GM20431 (cell line): ENCODE measurements at regions not wholly inside any gene's neighbourhood (a gene's known extent, or its start where the extent isn't known, plus 50 kb on each side); places are given as distances from the start of the nearest gene placed in this dataset.
"Not testable (repeated sequence)": the region's sequence is repeated elsewhere in the genome, so short reads cannot be mapped to it uniquely, and the experiment has no call there.

Experiments
- in situ Hi-C: fragments of 300-500 bp; cut with MseI, MboI; formaldehyde crosslinking; loops from one replicate; pipeline ENCODE4 v1.15.0; 2020; ENCODE audit warnings: low sequenced_read_pairs; ENCODE audit not compliant: unreplicated experiment

DNA sequence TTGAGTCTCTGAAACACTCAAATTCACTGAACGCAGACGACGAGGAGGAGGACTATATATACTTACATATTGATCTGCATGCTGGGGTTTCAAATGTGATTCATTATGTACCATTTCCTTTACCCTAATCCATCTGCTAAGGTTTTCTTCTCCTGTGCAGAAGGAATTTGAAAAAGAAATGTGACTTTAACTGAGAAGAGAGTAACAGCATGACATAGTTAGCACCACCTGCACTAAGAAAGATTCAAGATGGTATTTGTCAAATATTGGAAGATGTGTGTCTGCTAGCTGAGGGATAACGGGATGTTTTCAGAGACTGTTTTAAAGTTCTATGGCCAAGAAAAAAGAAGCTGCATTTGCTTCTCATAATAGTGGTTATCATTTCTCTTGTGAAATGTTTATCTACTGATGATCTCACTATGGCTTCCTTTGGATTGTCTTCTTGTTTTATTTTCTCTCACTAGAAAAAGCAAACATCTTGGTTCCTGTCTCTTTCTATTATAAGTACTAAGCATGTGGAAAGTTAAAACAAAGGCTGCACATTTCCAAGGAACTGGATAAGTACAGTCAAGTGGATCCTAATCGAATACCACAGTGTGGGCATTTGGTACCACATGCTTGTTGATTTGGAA, 89.8 kb upstream of the TLE4 start:
- in situ Hi-C loops: no loop called here

DNA sequence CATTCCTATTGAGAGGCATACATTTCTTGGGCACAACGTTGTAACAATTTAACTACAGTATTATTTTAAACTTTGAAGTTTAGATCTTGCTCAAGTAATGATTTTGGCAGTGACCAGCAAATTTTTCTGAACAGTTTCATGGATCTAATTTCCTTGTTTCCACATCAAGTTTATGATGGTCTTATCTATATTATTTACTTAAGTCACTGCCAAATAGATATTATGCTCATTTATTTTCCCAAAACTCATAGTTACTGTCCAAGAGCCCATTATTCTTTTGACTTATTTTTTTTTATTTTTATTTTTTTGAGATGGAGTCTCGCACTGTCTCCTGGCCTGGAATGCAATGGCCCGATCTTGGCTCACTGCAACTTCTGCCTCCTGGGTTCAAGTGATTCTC, 86.5 kb upstream of the TLE4 start:
- in situ Hi-C loops: no loop called here

DNA sequence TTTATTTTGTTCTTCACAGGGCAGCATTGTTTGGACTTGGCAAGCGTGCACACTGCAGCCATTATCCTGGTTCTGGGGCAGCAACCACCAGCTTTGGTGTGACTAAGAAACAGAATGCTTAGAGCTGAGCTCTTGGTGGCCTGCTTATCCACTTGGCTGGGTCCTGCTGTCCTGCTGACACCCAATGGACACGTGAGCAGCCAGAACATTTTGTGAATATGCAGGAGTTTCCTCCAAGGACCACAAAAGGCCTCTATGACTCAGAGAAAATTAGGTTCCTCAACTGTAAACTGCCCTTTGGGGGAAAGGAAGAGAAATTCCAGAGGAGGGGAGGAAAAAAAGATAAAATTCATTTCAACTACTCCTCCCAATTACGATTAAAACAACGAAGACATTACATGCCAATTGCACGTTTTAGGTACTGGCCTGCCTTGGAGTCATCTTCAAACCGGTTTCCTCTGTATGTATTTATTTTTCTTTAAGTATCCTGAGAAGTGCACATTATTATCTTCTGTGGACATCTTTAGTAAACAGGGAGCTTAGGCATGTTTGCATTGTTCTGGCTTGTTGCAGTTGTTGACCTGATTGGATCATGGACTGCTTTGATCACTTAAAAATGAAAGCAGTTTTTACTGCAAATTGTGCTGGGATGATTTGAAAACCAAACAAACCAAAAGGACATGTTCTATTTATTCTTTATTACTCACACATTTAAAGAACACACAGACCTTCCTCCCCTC, 82.3 kb upstream of the TLE4 start:
- in situ Hi-C loops: no loop called here

DNA sequence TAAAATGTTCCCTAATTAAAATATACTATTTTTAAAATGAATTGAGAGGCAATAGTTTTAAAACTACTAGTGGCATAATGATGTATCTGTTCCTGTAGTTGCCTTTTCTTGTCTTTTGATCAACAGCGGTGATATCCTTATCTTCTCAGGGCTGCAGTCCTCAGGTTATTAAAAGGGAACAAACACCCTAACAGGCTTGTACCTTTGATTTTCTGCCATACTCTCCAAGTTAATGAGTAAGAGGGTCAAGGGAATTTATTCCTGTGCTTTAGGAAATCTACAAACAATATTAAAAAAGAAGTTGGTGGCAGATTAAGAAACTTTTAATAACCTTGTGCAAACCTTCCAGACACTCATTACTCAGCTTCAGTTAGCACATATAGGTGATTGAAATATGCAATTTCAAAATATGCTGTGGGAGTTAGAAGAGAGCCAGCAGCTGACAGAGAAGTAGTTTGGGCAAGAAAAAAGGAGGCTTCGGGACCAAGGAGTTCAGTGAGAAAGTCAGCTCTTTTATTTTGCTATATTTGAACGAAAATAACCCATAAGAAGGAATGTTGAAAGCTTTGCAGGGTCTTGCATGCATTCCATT, 81.0 kb upstream of the TLE4 start:
- in situ Hi-C loops: no loop called here

DNA sequence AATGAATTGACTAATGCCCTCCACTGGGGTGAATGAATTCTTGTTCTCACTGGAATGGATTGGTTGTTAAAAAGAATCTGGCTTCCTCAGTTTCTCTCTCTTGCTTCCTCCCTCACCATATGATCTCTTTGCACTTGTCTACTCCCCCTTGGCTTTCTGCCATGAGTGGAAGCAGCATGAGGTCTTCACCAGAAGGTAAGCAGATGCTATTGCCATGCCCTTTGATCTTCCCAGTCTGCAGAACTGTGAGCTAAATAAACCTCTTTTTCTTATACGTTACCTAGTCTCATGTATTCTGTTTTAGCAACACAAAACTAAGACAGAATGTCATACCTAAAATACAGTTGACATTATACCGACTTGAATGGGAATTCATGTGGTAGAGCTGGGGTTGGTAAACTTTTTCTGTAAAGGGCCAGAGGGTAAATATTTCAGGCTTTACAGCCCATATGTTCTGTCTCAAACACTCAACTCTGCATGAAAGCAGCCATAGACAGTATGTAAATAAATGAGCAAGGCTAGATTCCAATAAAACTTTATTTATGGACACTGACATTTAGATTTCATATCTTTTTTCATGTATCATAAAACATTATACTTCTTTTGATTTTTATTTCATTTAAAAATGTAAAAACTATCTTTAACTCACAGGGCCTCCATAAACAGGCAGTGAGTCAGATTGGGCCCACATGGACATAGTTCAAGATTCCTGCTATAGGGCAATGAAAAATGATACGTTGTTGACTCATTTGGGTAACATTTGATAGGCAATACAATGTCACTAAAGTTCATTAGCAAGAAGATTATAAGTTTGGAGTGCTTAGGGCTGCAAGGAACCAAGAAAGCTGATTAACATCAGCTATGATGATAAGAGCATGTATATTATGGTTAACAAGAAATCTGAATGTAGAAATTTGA, 79.4 kb upstream of the TLE4 start:
- in situ Hi-C loops: no loop called here

DNA sequence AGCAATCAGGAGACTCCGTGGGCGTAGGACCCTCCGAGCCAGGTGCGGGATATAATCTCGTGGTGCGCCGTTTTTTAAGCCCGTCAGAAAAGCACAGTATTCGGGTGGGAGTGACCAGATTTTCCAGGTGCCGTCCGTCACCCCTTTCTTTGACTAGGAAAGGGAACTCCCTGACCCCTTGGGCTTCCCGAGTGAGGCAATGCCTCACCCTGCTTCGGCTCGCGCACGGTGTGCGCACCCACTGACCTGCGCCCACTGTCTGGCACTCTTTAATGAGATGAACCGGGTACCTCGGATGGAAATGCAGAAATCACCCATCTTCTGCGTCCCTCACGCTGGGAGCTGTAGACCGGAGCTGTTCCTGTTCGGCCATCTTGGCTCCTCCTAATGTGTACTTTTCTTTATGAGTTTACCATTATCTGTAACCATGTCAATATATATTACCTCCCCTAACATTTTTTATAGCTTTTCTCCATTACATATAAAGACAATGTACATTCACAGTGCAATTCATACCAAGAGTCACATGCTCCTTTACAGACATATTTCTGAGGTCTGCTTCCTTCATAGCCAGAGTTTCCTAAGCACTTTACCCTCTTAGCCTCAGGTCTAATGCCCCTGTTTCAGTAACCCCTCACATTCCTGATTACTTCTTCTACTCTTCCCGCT, 71.4 kb upstream of the TLE4 start:
- in situ Hi-C loops: not testable (repeated sequence)

DNA sequence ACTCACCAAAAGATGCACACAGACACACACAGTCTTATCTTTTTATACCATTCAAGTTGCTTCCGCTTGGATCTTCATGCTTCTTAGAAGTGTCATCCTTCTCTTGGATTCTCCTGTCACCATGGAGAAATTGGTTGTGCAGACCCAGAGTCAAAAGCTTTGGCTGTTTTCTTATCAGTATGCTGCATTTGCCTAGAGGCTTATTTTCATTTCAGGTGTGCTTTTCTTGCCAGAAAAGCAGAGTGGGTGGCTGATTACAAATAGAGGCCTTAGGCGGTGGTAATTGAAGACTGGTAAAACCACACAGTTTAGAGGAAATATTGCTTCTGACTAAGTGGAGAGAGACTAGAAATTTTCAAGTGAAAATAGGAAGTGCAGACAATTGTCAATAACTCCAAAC, 70.2 kb upstream of the TLE4 start:
- in situ Hi-C loops: no loop called here

DNA sequence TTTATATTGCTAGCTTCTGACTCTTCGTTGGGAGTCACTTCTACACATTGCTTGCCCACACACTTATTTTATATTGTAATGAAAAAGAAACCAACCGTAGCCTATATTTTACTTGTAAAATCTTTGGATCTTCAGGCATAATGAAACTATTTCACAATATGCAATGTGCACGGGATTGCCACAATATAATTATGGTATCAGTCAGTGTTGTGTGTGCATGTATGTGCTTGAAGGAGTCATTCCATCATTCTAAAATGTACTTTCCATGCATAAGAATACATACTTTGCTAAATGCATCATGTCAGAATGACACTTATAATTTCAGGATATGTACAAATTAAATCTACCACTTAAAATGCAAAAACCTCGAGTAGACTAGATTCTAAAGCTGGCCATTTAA, 64.0 kb upstream of the TLE4 start:
- in situ Hi-C loops: no loop called here

DNA sequence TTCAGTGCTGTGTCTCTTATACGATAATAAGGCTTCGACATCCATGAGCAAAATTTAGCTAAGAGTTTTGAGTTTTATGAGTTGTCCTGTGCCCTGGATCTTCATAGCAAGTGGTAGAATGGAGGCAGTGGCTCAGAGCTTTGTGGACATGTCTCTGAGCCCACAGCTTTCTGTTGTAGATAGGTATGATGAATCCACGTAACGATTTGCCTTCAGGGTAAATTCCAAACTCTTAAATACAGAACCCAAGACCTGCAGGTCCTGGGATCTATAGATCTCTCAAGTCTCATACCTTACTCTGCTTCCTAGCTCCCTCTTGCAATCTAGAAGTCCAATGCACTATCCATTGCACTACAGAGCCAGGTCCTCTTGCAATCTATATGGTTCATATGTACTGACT, 59.5 kb upstream of the TLE4 start:
- in situ Hi-C loops: no loop called here
